ENCODE measurements at regions not wholly inside any gene's neighbourhood (a gene's known extent, or its start where the extent isn't known, plus 50 kb on each side); places are given as distances from the start of the nearest gene placed in this dataset.
"Not testable (repeated sequence)": the region's sequence is repeated elsewhere in the genome, so short reads cannot be mapped to it uniquely, and the experiment has no call there.

DNA sequence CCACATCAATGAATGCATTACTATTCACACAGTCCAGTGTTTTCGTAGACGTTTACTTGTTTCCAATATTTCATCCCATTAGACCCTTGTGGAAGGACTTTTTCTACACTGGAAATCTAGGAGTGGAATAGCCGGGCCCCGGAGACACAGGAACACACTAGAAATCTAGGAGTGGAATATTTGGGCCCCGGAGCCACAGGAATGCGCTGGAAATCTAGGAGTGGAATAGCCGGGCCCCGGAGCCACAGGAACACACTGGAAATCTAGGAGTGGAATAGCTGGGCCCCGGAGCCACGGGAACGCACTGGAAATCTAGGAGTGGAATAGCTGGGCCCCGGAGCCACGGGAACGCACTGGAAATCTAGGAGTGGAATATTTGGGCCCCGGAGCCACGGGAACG, 322.6 kb downstream of the THBS2 start:
- FAIRE-seq: not testable (repeated sequence)

DNA sequence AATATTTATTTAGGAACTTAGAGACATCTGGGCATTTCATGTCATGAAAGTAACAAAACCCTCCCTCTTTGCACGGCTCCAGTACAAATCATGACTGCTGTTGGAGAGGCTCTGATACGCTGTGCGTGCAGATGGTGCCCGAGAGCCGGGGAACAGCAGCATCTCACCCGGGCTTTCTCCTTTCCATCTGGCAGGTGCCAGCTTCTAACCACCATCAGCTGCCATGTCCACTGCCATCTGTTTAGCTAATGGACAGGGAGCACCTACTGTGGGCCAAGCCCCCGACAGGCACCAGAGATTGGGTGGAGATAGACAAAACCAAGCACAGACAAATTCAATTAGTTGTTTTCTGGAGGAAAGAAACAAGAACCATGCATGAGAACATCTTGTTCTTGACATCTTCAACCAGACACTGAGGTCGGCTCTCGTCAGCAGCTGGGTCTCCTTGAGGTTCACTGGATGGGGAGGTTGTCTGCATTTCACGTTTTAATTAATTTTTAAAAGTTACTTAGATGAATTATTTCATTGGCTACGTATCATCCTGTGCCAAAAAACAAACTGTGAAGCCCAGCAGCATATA, 323.7 kb downstream of the THBS2 start:
- no peak for FAIRE-seq

DNA sequence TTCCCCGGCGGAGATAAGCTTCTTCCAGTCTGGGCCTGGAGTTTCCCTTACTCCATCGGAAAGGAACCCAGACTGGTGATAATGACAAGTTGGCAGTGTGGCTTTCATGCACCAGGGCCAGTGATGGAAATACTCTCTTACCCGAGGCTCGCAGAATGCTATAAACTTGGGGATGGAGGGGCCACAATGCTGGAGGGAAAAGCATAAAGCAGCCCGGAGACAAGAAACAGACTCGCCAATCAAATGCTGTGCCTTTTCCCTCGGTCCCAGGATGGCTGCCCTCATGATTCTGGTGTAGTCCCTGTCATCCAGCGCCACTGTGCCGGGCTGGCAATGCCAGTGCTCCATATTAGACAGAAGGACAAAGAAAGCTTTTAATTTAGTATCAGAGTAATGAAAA, 325.6 kb downstream of the THBS2 start:
- no peak for FAIRE-seq

DNA sequence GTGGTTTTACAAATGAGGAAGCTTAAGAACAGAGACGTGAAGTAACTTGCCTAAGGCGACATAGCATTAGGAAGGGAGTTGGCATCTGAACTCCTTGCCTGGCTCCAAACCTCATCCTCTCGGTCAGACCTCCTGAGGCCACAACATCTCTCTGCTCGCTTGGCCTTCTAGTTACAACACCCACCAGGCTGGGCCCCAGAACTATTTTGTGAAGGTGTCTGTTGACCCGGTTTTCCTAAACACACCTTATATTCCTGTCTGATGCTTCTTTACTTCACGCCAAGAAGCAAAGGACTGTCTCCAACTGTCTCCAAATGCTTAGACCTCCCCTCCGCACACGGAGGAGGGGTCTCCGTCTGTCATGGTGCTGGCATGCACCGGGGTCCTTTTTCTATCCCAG, 326.6 kb downstream of the THBS2 start:
- FAIRE-seq: no peak

DNA sequence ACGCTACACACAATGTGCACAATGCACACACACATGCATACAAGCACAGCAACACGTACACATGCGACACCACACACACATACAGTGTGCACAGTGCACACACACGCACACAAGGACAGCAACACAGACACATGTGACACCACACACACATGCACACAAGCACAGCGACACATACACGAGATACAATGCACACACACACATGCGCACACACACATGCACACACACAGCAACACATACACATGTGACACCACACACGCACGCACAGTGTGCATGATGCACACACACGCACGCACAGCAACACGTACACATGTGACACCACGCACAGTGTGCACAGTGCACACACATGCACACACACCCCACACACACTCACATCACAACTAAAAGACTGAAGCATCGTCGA, 327.3 kb downstream of the THBS2 start:
- FAIRE-seq: no peak

DNA sequence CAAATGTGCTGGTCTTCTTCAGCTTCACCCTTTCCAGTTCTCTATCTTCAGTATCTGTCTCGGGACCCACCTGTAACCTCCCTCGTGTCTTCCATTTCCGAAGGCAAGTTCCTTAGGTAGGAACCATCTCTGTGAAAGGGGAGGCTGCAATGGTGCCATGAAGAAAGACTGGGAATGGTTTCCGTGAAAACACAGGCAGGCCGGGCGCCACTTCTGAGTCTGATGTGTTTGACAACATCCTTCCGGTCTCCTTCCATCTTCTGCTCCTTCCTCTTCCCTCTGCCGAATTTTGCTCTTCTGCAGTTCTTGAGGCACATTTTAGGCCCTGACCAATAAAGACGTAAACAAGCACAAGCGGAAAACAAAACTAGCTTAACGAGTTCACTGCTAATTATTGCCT, 328.0 kb downstream of the THBS2 start:
- FAIRE-seq: no peak

DNA sequence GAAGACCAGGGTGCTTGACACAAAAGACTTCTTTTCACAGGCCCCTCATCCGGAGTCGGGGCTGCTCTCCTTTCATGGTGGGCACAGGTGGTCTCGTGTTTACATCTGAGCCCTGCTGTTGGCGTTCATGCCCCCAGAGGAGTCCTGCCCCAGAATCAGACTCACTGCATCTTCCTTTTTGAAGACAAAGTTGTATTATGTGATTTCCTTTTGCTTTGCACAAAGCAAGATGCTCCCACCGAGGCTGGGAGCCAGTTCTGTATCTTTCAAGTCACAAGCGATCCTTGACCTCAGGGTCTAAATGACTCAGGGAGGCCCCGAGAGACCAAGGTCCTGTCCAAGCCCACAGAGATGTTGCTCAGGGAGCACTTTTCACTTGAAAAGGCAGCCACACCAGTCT, 330.5 kb downstream of the THBS2 start:
- no peak for FAIRE-seq

DNA sequence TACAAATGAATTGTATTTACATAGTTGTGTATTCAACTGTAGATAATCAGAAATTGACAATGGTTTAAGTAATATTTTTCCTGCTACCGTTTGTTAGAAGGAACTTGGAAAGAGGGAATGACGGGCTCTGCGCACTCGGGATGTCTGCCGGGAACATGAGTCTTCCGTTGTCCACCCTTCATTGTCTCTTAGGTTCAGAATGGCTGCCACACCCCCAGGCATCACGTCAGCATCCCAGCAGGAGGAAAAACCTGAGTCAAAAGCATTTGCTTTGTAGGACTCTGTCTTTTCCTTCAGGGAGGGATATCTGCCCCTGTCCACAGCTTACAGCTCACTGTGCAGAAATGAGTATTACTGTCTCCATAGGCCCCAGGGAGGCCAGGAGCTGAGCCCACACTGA, 331.2 kb downstream of the THBS2 start:
- no peak for FAIRE-seq

DNA sequence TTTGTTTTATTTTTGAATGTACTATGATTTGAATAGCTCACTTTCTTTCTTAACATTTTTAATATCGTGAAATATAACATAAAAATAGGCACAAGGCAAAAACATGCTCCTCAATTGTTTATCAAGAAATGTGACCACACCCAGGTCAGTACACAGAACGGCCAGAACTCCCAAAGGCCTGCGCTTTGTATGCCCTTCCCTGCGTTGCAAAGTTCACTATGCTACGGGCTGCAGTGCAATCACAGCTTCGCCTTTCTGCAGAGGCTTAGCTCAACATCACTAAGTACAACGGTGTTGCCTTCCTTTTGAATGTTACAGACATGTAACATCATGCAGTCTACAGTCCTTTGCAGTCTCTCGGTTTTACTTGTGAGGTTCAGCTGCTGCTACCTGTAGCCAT, 333.4 kb downstream of the THBS2 start:
- no peak for FAIRE-seq

DNA sequence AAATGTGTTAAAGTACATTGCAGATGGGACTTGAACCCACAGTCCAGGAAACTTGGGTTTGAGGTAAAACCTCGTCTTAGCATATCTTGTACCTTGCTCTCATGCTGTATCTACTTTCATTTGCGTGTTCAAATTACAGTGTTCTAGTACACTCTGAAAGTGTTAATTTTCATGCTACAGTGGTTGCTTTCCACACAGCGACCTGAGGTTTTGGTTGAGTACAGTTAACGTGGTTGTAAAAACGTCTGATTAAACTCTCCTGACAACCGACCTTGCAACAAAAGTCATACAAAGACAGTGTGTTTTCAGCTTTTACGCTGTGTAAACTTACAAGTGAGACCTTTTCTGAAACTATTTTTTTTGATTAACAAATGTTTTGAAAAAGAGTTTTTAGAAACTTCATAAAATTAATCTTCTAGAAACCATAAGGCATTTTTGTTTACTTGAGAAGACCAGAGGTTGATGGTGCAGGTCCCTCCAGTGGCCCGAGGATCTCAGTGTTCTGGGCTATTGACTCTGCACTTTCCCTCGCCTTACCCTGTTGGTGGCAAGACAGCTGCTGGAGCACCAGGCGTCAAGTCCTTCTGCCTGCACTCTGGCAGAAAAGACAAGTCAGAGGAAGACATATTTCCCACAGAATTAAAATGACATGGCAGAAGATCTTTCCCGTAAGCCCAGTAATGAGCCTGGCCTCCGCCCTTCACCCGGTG, 334.0 kb downstream of the THBS2 start:
- FAIRE-seq: no peak

DNA sequence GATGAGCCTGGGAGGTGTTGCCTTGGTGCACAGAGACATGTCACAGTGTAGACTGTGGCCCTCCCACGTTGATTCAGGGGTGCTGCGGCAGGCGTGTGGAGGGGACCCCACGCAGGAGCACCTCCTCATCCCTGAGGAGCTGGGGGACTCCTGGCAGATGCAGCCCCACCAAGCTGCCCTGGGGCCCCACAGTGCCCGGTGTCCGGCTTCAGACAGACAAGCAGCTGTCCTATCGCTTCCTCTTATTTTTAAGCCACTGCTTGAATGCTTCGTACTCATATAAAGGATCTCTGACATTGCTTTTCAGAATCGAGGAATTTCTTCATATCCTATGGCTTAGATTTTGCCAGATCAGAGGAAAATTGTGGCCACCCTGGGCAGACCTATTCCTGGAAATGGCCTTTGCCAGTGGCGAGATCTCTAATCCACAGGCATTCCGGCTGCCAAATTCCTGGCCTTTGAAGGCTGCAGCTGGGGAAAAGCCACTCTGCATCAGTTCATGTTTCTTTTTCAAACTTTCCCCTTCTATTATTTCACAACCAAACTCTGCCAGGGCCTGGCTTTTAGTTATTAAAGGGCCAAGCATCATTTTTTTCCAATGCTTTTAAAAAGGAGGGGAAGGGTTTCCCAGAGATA, 337.0 kb downstream of the THBS2 start:
- FAIRE-seq: no peak

DNA sequence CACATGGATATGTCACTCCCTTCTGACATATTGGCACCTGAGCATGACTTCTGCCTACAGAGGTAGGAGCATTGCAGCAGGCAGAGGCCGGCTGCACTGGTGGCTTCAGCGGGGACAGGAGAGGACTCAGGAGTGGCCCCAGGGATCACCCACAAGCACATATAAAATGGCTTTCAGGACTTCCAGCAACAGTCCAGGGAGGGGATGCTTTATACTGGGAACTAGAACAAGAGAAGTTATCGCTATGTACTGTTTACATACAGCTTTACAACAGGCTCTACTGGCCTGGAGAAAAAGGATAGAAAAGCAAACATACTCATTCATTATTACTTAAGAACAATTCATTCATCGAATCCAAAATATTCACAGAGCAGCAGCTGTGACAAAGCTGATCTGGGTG, 337.8 kb downstream of the THBS2 start:
- FAIRE-seq: no peak

DNA sequence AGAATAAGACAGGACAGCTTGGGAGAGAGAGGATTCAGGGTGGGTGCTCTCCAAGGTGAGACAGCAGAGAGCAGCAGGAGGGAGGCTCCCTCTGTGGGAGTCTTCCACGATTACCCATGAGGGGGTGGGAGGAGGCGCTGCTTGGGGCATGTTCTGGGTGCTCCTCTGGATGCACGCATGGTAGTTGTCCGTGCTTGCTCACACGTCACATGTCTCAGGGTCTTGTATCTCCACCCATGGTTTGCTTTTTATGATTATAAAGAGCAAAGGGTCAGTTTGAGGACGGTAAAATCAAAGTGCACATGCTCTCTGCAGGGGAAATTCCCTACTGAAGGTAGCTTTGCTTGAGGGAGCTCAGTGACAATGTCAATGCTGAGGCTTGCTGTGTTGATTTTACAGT, 338.4 kb downstream of the THBS2 start:
- FAIRE-seq: no peak

DNA sequence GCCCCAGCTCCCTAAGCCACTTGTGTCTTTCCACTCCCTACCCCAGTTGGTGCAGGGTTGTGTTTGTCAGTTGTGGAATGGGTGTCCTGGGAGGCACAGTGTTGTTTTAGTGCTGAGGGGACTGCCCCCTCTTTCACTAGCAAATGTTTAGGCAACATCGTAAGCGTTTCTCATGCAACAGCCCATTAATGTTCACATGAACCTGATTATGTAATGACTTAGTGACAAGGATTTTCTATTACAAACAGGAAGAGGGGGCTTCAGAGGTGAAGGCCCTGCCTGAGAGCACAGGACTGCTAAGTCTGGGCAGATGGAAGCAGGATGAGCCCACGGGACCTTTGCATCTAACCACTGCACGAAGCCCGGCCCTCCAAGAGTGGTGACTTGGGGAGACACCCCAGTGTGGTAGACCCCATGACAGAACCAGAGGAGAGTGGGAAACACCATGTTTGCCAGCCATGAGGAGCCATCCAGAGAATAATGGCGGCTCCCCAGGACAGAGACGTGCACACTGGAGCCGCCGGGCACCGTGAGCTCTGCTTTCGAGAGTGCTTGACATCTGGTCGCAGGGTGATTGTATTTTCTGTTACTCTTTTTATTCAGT, 339.7 kb downstream of the THBS2 start:
- FAIRE-seq: no peak

DNA sequence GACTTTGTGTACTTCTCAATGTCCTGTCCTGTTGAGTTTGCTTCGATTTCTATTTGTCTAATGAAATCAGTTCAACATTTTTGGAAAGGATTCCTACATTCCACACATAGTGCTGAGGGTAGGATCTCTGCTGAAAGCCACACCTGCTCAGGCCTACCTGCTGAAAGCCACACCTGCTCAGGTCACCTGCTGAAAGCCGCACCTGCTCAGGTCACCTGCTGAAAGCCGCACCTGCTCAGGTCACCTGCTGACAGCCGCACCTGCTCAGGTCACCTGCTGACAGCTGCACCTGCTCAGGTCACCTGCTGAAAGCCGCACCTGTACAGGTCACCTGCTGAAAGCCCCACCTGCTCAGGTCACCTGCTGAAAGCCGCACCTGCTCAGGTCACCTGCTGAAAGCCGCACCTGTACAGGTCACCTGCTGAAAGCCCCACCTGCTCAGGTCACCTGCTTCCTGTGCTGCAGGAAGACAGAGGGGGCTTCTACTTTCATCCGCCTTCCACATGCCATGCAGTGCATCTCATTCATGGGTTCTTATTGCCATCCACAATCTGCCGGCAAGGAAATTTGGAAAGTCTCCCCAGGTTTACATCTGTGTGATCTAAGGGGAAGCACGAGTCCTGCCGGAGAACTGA, 340.3 kb downstream of the THBS2 start:
- not testable (repeated sequence) for FAIRE-seq

DNA sequence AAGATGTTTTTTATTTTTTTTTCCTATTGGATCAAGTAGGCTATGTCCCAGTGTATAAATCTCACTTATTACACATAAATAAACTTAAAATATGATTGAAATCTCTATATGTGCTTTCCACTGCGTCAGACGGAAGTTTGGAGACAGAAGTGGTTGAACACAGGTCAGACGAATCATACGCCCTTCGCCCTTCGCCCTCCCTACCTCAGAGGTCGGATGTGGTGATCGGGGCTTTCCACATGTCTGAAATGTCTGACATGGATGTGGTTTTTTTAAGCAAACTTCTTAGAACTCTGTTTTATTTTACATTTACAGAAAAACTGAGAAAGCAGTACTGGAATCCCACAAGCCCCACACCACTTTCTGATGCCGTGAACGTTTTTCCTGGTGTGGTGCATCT, 344.4 kb downstream of the THBS2 start:
- FAIRE-seq: no peak

DNA sequence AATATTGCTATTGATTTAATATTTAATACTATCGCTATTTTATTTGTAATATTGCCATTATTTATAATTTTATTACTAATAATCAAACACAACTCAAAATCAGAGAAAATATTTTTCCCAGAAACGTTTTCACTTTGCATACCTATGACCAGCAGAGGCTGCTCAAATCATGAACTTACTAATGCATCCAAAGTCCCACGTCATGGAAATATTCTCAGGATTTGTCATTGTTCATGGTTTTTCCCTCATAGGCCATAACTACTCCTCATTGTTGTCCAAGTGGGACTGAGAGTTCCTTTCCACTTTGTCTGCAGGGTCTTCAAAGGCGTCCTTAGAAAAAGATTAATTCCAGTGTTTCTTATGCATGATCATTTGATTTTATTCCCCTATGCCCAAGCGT, 344.8 kb downstream of the THBS2 start:
- FAIRE-seq: no peak

DNA sequence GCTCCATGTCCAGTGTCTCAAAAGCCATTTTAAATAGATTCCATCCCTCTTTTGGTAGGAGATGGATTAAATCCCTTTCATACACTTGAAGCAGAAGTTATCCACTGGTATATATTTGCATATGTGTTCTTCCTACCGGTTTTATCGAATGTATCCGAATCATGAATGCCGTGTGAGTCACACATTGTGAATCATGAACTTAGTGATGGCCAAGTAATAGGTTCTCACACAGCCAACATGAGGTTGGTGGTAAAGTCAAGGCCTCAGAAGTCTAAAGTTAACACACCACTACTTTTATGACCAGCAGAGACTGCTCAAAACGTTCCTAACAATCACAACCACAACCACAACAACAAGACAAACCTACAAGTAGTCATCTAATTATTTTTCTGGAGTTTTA, 345.5 kb downstream of the THBS2 start:
- no peak for FAIRE-seq

DNA sequence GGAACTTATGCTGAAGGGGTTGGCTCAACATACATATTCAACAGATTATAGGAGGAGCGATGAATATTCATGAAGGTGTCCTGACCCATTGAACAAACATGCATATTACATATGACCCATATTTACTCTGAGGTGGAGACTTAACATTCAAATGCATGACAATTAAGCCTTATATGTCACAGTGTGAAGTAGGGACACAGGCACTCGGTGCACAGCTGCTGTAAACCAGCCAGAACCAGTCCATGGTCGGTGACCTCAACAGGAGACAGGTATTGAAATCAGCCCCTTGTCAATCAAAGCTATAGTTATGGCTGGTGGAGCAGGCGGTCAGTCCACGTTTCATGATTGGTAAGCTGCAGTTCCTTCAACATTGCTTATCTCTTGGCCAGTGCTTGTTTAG, 347.3 kb downstream of the THBS2 start:
- FAIRE-seq: no peak

DNA sequence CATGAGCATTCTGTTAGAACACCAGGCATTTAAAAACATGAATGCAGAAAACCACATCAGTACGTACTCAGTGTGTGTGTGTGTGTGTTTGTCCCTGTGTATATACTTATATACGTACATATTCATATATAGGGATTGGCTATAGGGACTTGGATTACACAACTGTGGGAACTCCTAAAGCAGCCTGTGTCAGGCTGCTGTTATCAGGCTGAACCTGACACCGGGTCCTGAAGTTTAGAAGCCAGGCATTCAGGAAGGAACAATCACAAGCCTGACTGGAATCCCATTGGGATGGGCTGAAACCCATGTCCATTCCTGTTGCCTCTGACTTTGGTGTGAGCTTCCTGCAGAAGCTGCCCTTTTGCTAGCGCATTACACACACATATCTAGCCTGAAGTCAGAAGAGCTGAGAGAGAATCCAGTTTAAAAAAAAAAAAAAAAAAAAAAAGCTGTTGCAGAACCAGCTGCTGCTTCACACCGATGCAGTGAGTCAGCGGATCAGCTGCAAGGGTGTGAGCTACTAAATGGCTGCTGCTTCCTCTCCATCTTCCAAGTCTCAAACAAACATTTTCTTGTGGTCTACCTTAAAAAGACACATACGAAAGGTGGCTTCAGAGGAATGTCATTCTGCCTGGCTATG, 348.1 kb downstream of the THBS2 start:
- FAIRE-seq: no peak

DNA sequence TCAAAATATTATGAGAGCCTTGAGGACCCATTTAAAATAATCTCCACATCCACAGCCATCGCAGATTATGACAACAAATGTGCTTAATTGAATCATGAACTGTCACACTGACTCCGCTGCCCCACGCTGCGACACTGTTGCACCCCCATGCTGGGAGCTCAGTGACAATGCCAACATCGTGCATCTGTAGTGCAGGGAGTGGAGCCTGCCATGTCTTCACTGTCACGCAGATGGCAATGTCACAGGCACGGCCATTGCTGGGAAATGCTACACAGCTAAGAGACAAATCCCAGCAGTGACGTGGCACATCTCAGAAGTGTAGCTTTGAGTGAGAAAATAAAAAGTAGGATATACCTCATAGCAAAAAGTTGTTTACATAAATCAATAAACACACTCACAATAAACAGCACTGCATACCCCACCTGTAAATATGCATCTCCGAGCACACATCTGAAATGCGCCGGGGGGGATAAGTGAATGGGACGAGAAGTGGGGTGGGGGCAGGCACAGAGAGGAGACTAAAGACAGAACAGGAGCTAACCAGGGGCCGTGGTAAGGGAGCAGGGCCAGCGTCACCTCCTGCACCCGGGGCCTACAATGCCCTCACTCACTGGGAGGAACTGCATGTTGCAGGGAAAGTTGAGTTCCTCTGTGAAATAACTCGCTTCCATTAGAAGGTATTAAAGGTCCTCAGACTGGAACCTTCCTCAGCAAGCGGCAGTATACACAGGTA, 349.9 kb downstream of the THBS2 start:
- no peak for FAIRE-seq

DNA sequence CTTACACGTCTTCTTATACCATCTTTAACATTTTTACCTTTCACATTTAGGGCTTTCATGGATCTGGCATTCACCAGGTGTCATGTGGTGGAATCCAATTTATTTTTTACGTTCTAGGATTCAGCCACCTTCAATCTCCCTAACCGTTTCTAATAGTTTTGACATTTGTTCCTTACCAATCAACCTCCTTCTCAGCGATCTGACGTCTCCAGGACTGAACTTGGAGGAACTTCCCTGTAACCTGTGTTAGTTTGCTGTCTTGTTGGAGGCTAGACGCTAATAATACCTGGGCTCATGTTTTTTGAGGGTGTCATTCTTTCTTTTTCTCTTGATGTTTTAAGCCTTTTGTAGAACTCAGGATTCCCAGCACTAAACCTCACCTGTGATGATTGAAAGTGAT, 351.6 kb downstream of the THBS2 start:
- no peak for FAIRE-seq

Data from colon (tissue), 2 donors.